BJ (cell line): ENCODE measurements at regions not wholly inside any gene's neighbourhood (a gene's known extent, or its start where the extent isn't known, plus 50 kb on each side); places are given as distances from the start of the nearest gene placed in this dataset.

ENCODE experiments used
- CTCF ChIA-PET: fragments of 350-600 bp; formaldehyde crosslinking; extraction: SDS; loops from one replicate; lab custom pipeline; 2021; ENCODE audit warnings: antibody characterized with exemption, inconsistent platforms; lab: Yijun Ruan, JAX
- POLR2A ChIA-PET: fragments of 300-600 bp; sonication (Branson Sonifier 250); formaldehyde crosslinking; extraction: SDS; loops from one replicate; lab custom pipeline; 2021; ENCODE audit warnings: antibody characterized with exemption; lab: Charles Lee
- DNase-seq: peaks from one replicate; pipeline ENCODE4 v3.0.0-alpha.2; 2011; ENCODE audit warnings: low read depth
- H3K27me3 ChIP-seq: 2 replicates; pipeline ENCODE4 v1.6.0; 2011; ENCODE audit warnings: low read length; ENCODE audit not compliant: control insufficient read depth, insufficient read depth
- H3K36me3 ChIP-seq: 2 replicates; pipeline ENCODE4 v1.5.1; 2011; ENCODE audit warnings: low read length; ENCODE audit not compliant: control insufficient read depth, insufficient read depth
- H3K4me3 ChIP-seq: 2 replicates; pipeline ENCODE4 v1.5.1; 2011; ENCODE audit warnings: low read depth, mild to moderate bottlenecking, control low read depth, low read length
- CTCF ChIP-seq: IDR thresholded peaks from 2 replicates; pipeline ENCODE4 v1.5.1; 2011; ENCODE audit warnings: low read depth, mild to moderate bottlenecking, control low read depth, inconsistent platforms, low read length, moderate library complexity; ENCODE audit not compliant: insufficient read depth

DNA sequence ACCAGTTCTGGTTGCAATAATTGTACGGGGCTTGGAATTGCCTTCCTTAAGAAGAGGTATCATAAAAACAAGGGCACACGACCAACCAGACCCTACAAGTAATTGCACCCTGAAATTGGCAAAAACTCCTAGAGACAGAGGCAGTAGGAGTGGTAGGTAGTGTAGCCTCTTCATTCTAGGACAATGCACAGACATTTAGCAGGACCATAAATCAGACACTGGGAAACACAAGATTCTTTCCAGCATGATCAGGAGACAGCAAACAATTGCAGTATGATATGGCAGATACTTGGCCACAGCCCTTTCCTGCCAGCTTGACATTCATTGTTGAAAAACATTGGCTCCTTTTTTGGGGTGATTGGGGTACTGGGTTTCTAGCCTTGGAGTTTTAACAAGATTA lies 186.6 kb upstream of the PIK3C3 start:
- ChIA-PET POLR2A (no interaction called here), CTCF (no interaction called here)
- TF ChIP-seq CTCF, result no peak
- no peak for DNase-seq
- H3K4me3 ChIP-seq, result no peak overlapping the region
- H3K27me3 ChIP-seq, result no peaks in the 10 kb centered on the region
- H3K36me3 ChIP-seq, result no peaks in the 10 kb centered on the region

GRCh38 chr18:41767960-41768359 lies 187.1 kb upstream of the PIK3C3 start:
- Histone ChIP-seq H3K4me3 (no peak overlapping the region), H3K36me3 (no peaks in the 10 kb centered on the region), H3K27me3 (no peaks in the 10 kb centered on the region)
- CTCF ChIA-PET, result no interaction called here
- 0 out of 2 replicates have a peak, but pooled peaks have one; percentile 13 for TF ChIP-seq CTCF
- POLR2A ChIA-PET, result no interaction called here
- DNase-seq, result no peak

DNA sequence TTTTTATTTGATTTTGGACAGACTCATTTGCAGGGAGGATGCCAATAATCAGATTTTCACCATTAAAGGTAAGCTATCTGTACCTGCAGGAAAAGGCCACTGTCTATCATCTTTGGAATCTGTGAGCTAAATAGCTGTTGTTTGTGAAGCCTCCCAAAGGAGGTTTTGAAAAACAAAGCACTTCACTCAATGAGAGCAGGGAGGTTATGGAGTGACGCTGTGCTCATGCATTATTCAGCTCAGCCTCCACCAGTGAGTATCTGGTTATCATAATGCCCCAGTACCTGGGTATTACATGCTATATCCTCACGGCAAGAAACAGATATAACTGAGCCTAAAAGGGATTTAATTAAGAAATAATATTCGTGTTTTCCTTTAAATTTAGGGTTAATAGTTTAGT lies 189.6 kb upstream of the PIK3C3 start:
- CTCF ChIA-PET, result interaction anchor here (1.2 kb wide), 1 partner anchor 53 kb away, joined by 3 read pairs; no protein-coding TSS in a partner anchor
- POLR2A ChIA-PET, result no interaction called here

DNA sequence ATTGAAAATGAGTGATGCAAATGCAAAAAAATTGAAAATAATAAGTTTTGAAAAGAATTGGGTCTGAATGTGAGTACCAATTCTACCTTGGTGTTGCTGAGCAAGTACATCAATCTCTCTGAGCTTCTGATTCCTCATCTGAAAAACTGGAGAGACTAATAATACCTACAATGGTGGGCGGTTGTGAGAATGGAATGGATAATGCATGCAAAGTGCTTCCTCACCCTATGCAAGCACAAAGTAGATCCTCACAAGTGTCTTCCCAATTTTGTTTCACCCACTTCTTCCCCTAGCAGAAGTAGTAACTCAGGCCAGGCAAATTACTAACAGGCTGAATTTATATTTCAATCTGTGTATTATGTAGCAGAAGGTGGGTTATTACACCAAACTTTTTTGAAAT lies 191.7 kb upstream of the PIK3C3 start:
- Histone ChIP-seq H3K36me3 (no peaks in the 10 kb centered on the region), H3K4me3 (no peak overlapping the region), H3K27me3 (no peaks in the 10 kb centered on the region)
- ChIA-PET CTCF (interaction anchor here (1.0 kb wide), 1 partner anchor 9 kb away, joined by 3 read pairs; no protein-coding TSS in a partner anchor), POLR2A (no interaction called here)
- no peak for TF ChIP-seq CTCF
- no peak for DNase-seq

More for the DNA sequence above, 189.6 kb upstream of the PIK3C3 start:
- TF ChIP-seq CTCF, result no peak
- Histone ChIP-seq H3K4me3 (no peak overlapping the region), H3K27me3 (no peaks in the 10 kb centered on the region), H3K36me3 (no peaks in the 10 kb centered on the region)
- no peak for DNase-seq

DNA sequence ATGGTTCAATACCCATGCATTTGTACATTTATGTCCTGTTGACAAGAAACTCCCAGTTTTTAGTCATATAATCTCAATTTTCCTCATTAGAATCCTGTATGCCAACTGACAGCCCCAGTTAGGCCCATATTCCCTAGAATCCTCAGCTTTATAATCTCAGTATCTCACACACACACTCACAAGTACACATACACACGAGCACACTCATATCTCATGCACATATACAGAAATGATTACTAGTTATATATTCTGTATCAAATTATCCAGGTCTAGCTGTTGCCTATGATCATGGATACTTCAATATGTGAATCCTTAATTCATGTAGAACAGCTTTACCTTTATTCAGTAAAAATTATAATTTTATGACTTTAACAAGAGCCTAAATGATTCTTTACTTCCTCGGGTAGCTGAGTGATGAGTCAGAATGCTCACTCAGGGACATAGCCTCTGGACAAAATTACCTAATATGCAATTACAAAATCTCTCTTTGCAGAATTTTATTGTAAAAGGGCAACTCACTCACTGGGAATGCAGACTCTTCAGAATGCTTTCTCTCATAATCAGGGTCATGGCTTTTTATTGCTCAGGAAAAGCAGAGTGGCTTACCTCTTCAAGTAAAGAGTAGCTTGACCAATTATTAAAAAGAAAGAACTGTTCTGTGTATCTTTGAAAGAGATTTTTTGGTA lies 193.6 kb upstream of the PIK3C3 start:
- H3K4me3 ChIP-seq, result no peak overlapping the region
- ChIA-PET CTCF (interaction anchor here (1.2 to 1.4 kb wide), 3 partner anchors 9 to 16 kb away, joined by 3 to 5 read pairs (median 3); no protein-coding TSS in a partner anchor), POLR2A (no interaction called here)
- H3K36me3 ChIP-seq, result no peaks in the 10 kb centered on the region
- no peak for TF ChIP-seq CTCF
- H3K27me3 ChIP-seq, result no peaks in the 10 kb centered on the region
- peak; percentile 89 for DNase-seq
